ENCODE measurements at regions not wholly inside any gene's neighbourhood (a gene's known extent, or its start where the extent isn't known, plus 50 kb on each side); places are given as distances from the start of the nearest gene placed in this dataset.

GRCh38 chr13:40406405-40407120 lies 259.9 kb downstream of the FOXO1 start:
- TF ChIP-seq CTCF (IDR thresholded peaks at IDR 0.05) (no peak), EZH2phosphoT487 (IDR thresholded peaks at IDR 0.05) (no peak)
